B cell (primary cell): ENCODE measurements at regions not wholly inside any gene's neighbourhood (a gene's known extent, or its start where the extent isn't known, plus 50 kb on each side); places are given as distances from the start of the nearest gene placed in this dataset.

ENCODE experiments used
- ATAC-seq: fragments of 200-7000 bp; cut with Tn5 transposase; one replicate; pipeline ENCODE4 v1.10.0; 2021; ENCODE audit warnings: low read depth, mild to moderate bottlenecking, moderate number of reproducible peaks, moderate library complexity
- CTCF ChIA-PET: fragments of 350-600 bp; sonication (Branson Sonifier 250); formaldehyde crosslinking; loops from one replicate; lab custom pipeline; 2021; ENCODE audit warnings: antibody characterized with exemption, inconsistent platforms; lab: Charles Lee
- POLR2A ChIA-PET: fragments of 350-600 bp; sonication (Branson Sonifier 250); formaldehyde crosslinking; loops from one replicate; lab custom pipeline; 2021; ENCODE audit warnings: antibody characterized with exemption; lab: Charles Lee
- DNase-seq: peaks from one replicate; pipeline ENCODE4 v3.0.0; 2013
- H2AFZ ChIP-seq: 2 replicates; pipeline ENCODE4 v1.6.1; 2012; ENCODE audit warnings: mild to moderate bottlenecking, low read depth, low read length; ENCODE audit not compliant: insufficient read depth, poor library complexity, severe bottlenecking
- H3K27ac ChIP-seq, 2 donors: 1 replicate in 1 of 2; 2 replicates in 1 of 2; pipeline ENCODE4 v1.5.1; 2012 to 2013; ENCODE audit warnings: low read length in 2 of 2, mild to moderate bottlenecking in 2 of 2, moderate library complexity in 1 of 2
- H3K27me3 ChIP-seq, 4 experiments: fragments of 200-600 bp in 1 of 4; sonication (generic) in 1 of 4; replicated peaks in 1 of 4; 1 replicate in 2 of 4; 2 replicates in 2 of 4; pipeline versions ENCODE4 v1.6.1 to v1.7.0; 2013 to 2016; ENCODE audit warnings: low read length in 3 of 4, mild to moderate bottlenecking in 2 of 4, mixed read lengths in 1 of 4, moderate library complexity in 1 of 4; ENCODE audit not compliant: insufficient read depth in 4 of 4, control insufficient read depth in 3 of 4; ENCODE audit errors: control extremely low read depth in 1 of 4
- H3K36me3 ChIP-seq, 2 experiments: replicated peaks in 1 of 2; 1 replicate in 1 of 2; 2 replicates in 1 of 2; pipeline versions ENCODE4 v1.6.1 to v1.7.1; 2013; ENCODE audit warnings: low read length in 1 of 2; ENCODE audit not compliant: insufficient read depth in 2 of 2, control insufficient read depth in 1 of 2; ENCODE audit errors: control extremely low read depth in 1 of 2, extremely low read depth in 1 of 2
- H3K4me1 ChIP-seq, 2 donors: fragments of 200-600 bp in 1 of 2; sonication (generic) in 1 of 2; 1 replicate in 1 of 2; 2 replicates in 1 of 2; pipeline versions ENCODE4 v1.5.1 to v1.6.1; 2013 to 2017; ENCODE audit warnings: low read length in 2 of 2; ENCODE audit not compliant: control insufficient read depth in 2 of 2, insufficient read depth in 2 of 2
- H3K4me2 ChIP-seq: replicated peaks from 2 replicates; pipeline ENCODE3; 2012; ENCODE audit warnings: mild to moderate bottlenecking, low read depth, low read length; ENCODE audit not compliant: poor library complexity, severe bottlenecking
- H3K4me3 ChIP-seq, 5 experiments: fragments of 200-600 bp in 1 of 5; sonication (generic) in 1 of 5; 1 replicate in 3 of 5; 2 replicates in 2 of 5; pipeline versions ENCODE4 v1.5.1 to v1.7.0; 2011 to 2016; ENCODE audit warnings: low read length in 4 of 5, mild to moderate bottlenecking in 4 of 5, low read depth in 2 of 5, control low read depth in 1 of 5, moderate library complexity in 1 of 5; ENCODE audit not compliant: insufficient read depth in 1 of 5; ENCODE audit errors: control extremely low read depth in 1 of 5, extremely low read depth in 1 of 5
- H3K79me2 ChIP-seq: fragments of 200-600 bp; sonication (generic); one replicate; pipeline ENCODE4 v1.6.0; 2016; ENCODE audit warnings: low read length; ENCODE audit not compliant: control insufficient read depth, insufficient read depth
- H3K9ac ChIP-seq: fragments of 200-600 bp; sonication (generic); 2 replicates; pipeline ENCODE4 v1.6.1; 2017; ENCODE audit warnings: mild to moderate bottlenecking, low read length, moderate library complexity
- H3K9me3 ChIP-seq, 3 donors: one replicate each; pipeline versions ENCODE4 v1.6.1 to v1.7.1; 2013; ENCODE audit warnings: low read length in 2 of 3; ENCODE audit not compliant: control insufficient read depth in 2 of 3, insufficient read depth in 1 of 3; ENCODE audit errors: control extremely low read depth in 1 of 3
- H4K20me1 ChIP-seq: 2 replicates; pipeline ENCODE4 v1.6.0; 2012; ENCODE audit warnings: mild to moderate bottlenecking, low read length; ENCODE audit not compliant: insufficient read depth, control insufficient read depth, poor library complexity, severe bottlenecking
- H3K27ac Mint-ChIP-seq: one replicate; pipeline ENCODE4 v1.8.0; 2021; ENCODE audit warnings: mixed read lengths
- H3K27me3 Mint-ChIP-seq: one replicate; pipeline ENCODE4 v1.8.0; 2021; ENCODE audit warnings: mixed read lengths
- H3K4me1 Mint-ChIP-seq: one replicate; pipeline ENCODE4 v1.8.0; 2021; ENCODE audit warnings: mixed read lengths
- H3K4me3 Mint-ChIP-seq: one replicate; pipeline ENCODE4 v1.8.0; 2021; ENCODE audit warnings: mixed read lengths
- H3K9me3 Mint-ChIP-seq: one replicate; pipeline ENCODE4 v1.8.0; 2022; ENCODE audit warnings: mixed read lengths; ENCODE audit not compliant: insufficient read depth
- EZH2 ChIP-seq: IDR thresholded peaks from 2 replicates; pipeline ENCODE4 v1.6.1; 2012; ENCODE audit warnings: borderline replicate concordance, low read depth, mild to moderate bottlenecking, moderate library complexity, low read length; ENCODE audit not compliant: insufficient read depth, poor library complexity, severe bottlenecking
- WGBS: methylation state at CpG from one replicate; pipeline ENCODE4 v1.1.5; 2013; ENCODE audit warnings: missing lambda C conversion rate; ENCODE audit not compliant: insufficient coverage; 5-methylcytosine and 5-hydroxymethylcytosine counted together
- intact Hi-C: fragments of 100-400 bp; cut with micrococcal nuclease; formaldehyde crosslinking; loops from one replicate; pipeline ENCODE4 v1.10.0; 2022
- TF ChIP-seq, protein P1 (sequence below): fragments of 200-600 bp; IDR thresholded peaks from one replicate; pipeline ENCODE4 v1.8.0; 2022; ENCODE audit warnings: antibody characterized with exemption, mild to moderate bottlenecking

DNA sequence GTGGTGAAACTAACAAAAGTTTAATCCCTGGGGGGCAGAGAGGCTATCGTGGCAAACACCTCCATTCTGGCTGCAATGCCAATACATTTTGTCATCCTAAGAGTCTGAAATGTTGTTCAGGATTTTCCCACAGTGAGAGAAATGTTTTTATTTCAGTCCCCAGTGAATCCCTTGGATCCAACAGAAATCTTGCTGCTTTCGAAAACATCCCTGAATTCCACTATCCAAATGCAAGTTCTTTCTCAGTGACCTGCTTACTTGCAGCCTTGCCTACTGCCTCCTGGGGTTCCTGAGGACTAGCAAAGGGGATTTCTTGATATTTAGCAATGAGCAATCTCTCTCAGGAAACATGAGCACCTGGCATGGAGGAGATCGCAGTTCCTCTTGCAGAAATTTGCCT lies 202.1 kb upstream of the IRX3 start:
- ChIA-PET CTCF (no interaction called here), POLR2A (no interaction called here)
- no peak overlapping the region for H3K4me2 ChIP-seq
- H3K79me2 ChIP-seq: no peaks in the 10 kb centered on the region
- no peaks in the 10 kb centered on the region for H3K4me1 ChIP-seq
- H3K9me3 Mint-ChIP-seq: no peaks in the 10 kb centered on the region
- H4K20me1 ChIP-seq: no peaks in the 10 kb centered on the region
- intact Hi-C loops: no loop called here
- ATAC-seq (no peak), DNase-seq (no peak)
- no peaks in the 10 kb centered on the region for H3K36me3 ChIP-seq
- H3K27me3 Mint-ChIP-seq: no peaks in the 10 kb centered on the region
- no peak for TF ChIP-seq EZH2
- TF ChIP-seq, protein P1, sequence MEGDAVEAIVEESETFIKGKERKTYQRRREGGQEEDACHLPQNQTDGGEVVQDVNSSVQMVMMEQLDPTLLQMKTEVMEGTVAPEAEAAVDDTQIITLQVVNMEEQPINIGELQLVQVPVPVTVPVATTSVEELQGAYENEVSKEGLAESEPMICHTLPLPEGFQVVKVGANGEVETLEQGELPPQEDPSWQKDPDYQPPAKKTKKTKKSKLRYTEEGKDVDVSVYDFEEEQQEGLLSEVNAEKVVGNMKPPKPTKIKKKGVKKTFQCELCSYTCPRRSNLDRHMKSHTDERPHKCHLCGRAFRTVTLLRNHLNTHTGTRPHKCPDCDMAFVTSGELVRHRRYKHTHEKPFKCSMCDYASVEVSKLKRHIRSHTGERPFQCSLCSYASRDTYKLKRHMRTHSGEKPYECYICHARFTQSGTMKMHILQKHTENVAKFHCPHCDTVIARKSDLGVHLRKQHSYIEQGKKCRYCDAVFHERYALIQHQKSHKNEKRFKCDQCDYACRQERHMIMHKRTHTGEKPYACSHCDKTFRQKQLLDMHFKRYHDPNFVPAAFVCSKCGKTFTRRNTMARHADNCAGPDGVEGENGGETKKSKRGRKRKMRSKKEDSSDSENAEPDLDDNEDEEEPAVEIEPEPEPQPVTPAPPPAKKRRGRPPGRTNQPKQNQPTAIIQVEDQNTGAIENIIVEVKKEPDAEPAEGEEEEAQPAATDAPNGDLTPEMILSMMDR: no peak
- no peak overlapping the region for H2AFZ ChIP-seq
- no peaks in the 10 kb centered on the region for H3K4me1 Mint-ChIP-seq
- H3K9me3 ChIP-seq: peaks cover 0 to 5% (median 0%) of the 10 kb centered on the region in 3 donors
- no peaks in the 10 kb centered on the region for H3K27me3 ChIP-seq
- H3K27ac Mint-ChIP-seq: no peak overlapping the region
- WGBS: 86% methylated on average over 1 of the region's 3 CpGs
- no peak overlapping the region for H3K4me3 ChIP-seq
- no peak overlapping the region for H3K4me3 Mint-ChIP-seq
- no peak overlapping the region for H3K27ac ChIP-seq
- H3K9ac ChIP-seq: no peak overlapping the region

- no peaks in the 10 kb centered on the region for H3K4me1 Mint-ChIP-seq
- DNase-seq (no peak), ATAC-seq (no peak)
- Histone ChIP-seq H3K4me3 (no peak overlapping the region), H4K20me1 (no peaks in the 10 kb centered on the region), H3K9me3 (peaks cover 0 to 5% (median 0%) of the 10 kb centered on the region in 3 donors), H3K36me3 (no peaks in the 10 kb centered on the region), H3K27me3 (no peaks in the 10 kb centered on the region), H3K9ac (no peak overlapping the region), H3K4me1 (no peaks in the 10 kb centered on the region), H3K79me2 (no peaks in the 10 kb centered on the region), H2AFZ (no peak overlapping the region), H3K27ac (no peak overlapping the region), H3K4me2 (no peak overlapping the region)
- no peak for TF ChIP-seq EZH2
- TF ChIP-seq, protein P1: no peak
- no peak overlapping the region for H3K27ac Mint-ChIP-seq
- H3K4me3 Mint-ChIP-seq: no peak overlapping the region
- intact Hi-C loops: no loop called here
- H3K9me3 Mint-ChIP-seq: no peaks in the 10 kb centered on the region
- ChIA-PET CTCF (no interaction called here), POLR2A (no interaction called here)
- no peaks in the 10 kb centered on the region for H3K27me3 Mint-ChIP-seq
- no CpG with 5 or more reads among the region's 3 CpGs for WGBS
These were observed 201.3 kb upstream of the IRX3 start for GRCh38 chr16:54487933-54488332.
